ENCODE measurements at regions not wholly inside any gene's neighbourhood (a gene's known extent, or its start where the extent isn't known, plus 50 kb on each side); places are given as distances from the start of the nearest gene placed in this dataset.

- TF ChIP-seq, protein P1, sequence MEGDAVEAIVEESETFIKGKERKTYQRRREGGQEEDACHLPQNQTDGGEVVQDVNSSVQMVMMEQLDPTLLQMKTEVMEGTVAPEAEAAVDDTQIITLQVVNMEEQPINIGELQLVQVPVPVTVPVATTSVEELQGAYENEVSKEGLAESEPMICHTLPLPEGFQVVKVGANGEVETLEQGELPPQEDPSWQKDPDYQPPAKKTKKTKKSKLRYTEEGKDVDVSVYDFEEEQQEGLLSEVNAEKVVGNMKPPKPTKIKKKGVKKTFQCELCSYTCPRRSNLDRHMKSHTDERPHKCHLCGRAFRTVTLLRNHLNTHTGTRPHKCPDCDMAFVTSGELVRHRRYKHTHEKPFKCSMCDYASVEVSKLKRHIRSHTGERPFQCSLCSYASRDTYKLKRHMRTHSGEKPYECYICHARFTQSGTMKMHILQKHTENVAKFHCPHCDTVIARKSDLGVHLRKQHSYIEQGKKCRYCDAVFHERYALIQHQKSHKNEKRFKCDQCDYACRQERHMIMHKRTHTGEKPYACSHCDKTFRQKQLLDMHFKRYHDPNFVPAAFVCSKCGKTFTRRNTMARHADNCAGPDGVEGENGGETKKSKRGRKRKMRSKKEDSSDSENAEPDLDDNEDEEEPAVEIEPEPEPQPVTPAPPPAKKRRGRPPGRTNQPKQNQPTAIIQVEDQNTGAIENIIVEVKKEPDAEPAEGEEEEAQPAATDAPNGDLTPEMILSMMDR (IDR thresholded peaks at IDR 0.05), result no peak
- no peak for TF ChIP-seq POLR2A (IDR thresholded peaks at IDR 0.05)
- TF ChIP-seq POLR2AphosphoS5 (IDR thresholded peaks at IDR 0.05), result no peak
These were observed 104.9 kb upstream of the CDH10 start for GRCh38 chr5:24749701-24750100.
